ENCODE measurements at regions not wholly inside any gene's neighbourhood (a gene's known extent, or its start where the extent isn't known, plus 50 kb on each side); places are given as distances from the start of the nearest gene placed in this dataset.

- Mint-ChIP-seq H3K4me1 (ENCODE audit: low read depth, unreplicated experiment) (peaks cover 2% of the 10 kb centered on the region), H3K9me3 (ENCODE audit: unreplicated experiment) (no peaks in the 10 kb centered on the region), H3K36me3 (ENCODE audit: unreplicated experiment) (no peaks in the 10 kb centered on the region), H3K4me3 (ENCODE audit: unreplicated experiment) (no peak overlapping the region), H3K27ac (ENCODE audit: unreplicated experiment) (no peak overlapping the region), H3K27me3 (ENCODE audit: unreplicated experiment) (peaks cover 2% of the 10 kb centered on the region)
- no peak for DNase-seq
- TF ChIP-seq, protein P1, sequence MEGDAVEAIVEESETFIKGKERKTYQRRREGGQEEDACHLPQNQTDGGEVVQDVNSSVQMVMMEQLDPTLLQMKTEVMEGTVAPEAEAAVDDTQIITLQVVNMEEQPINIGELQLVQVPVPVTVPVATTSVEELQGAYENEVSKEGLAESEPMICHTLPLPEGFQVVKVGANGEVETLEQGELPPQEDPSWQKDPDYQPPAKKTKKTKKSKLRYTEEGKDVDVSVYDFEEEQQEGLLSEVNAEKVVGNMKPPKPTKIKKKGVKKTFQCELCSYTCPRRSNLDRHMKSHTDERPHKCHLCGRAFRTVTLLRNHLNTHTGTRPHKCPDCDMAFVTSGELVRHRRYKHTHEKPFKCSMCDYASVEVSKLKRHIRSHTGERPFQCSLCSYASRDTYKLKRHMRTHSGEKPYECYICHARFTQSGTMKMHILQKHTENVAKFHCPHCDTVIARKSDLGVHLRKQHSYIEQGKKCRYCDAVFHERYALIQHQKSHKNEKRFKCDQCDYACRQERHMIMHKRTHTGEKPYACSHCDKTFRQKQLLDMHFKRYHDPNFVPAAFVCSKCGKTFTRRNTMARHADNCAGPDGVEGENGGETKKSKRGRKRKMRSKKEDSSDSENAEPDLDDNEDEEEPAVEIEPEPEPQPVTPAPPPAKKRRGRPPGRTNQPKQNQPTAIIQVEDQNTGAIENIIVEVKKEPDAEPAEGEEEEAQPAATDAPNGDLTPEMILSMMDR (IDR thresholded peaks at IDR 0.05; ENCODE audit: partially characterized antibody, unreplicated experiment): no peak
Observed at GRCh38 chr9:3006851-3007250, 163.0 kb upstream of the PUM3 start.

- no peak overlapping the region for H3K4me3 Mint-ChIP-seq (ENCODE audit: unreplicated experiment)
- no peak for DNase-seq
- H3K4me1 Mint-ChIP-seq (ENCODE audit: low read depth, unreplicated experiment): peaks cover 2% of the 10 kb centered on the region
- no peak overlapping the region for H3K27ac Mint-ChIP-seq (ENCODE audit: unreplicated experiment)
- H3K36me3 Mint-ChIP-seq (ENCODE audit: unreplicated experiment): no peaks in the 10 kb centered on the region
- H3K9me3 Mint-ChIP-seq (ENCODE audit: unreplicated experiment): no peaks in the 10 kb centered on the region
- H3K27me3 Mint-ChIP-seq (ENCODE audit: unreplicated experiment): peaks cover 2% of the 10 kb centered on the region
- TF ChIP-seq, protein P1 (IDR thresholded peaks at IDR 0.05; ENCODE audit: partially characterized antibody, unreplicated experiment): no peak
Observed at GRCh38 chr9:3004572-3004971, 160.7 kb upstream of the PUM3 start.

DNA sequence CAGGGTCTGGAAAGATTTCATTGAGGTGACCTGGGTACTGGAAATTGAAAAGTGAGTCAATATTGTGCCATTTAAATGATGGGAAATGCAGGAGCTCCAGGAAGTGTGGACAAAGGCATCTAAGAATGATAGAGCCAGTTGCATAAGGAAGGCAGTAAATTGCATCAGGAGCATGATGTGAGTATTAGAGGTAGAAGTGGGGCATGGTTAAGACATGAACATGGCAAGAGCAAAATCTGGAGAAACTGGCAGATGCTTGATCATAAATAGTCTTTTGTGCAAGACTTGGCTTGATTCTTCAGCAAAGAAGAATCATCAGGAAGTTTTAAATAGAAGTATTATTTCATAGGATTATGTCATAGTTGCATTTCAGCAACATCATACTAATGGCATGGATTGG is 157.4 kb upstream of the PUM3 start:
- no peak for DNase-seq
- Mint-ChIP-seq H3K9me3 (ENCODE audit: unreplicated experiment) (no peaks in the 10 kb centered on the region), H3K36me3 (ENCODE audit: unreplicated experiment) (no peaks in the 10 kb centered on the region), H3K4me1 (ENCODE audit: low read depth, unreplicated experiment) (no peaks in the 10 kb centered on the region), H3K27me3 (ENCODE audit: unreplicated experiment) (no peaks in the 10 kb centered on the region), H3K4me3 (ENCODE audit: unreplicated experiment) (no peak overlapping the region), H3K27ac (ENCODE audit: unreplicated experiment) (no peak overlapping the region)
- TF ChIP-seq, protein P1 (IDR thresholded peaks at IDR 0.05; ENCODE audit: partially characterized antibody, unreplicated experiment): no peak

DNA sequence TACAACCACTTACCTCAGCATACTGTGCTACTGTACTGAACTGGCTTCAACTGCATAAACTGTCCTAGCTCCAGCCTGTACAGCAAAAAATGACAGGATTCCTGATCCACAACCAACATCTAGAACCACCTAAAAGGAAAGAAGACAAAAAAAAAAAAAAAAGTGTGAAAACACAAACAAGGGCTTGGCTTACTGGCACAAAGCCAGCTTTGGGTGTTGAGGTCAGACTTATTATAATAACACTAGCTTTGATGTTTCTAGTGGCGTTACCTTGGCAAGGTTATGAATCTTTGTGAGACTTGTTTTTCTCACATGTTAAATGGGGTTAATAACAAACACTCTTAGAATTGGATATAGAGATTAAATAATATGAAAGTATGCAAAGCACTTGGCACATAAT is 148.5 kb upstream of the PUM3 start:
- no peaks in the 10 kb centered on the region for H3K4me1 Mint-ChIP-seq (ENCODE audit: low read depth, unreplicated experiment)
- H3K36me3 Mint-ChIP-seq (ENCODE audit: unreplicated experiment): no peaks in the 10 kb centered on the region
- H3K27me3 Mint-ChIP-seq (ENCODE audit: unreplicated experiment): no peaks in the 10 kb centered on the region
- no peaks in the 10 kb centered on the region for H3K9me3 Mint-ChIP-seq (ENCODE audit: unreplicated experiment)
- TF ChIP-seq, protein P1 (IDR thresholded peaks at IDR 0.05; ENCODE audit: partially characterized antibody, unreplicated experiment): no peak
- no peak for DNase-seq
- H3K27ac Mint-ChIP-seq (ENCODE audit: unreplicated experiment): no peak overlapping the region
- H3K4me3 Mint-ChIP-seq (ENCODE audit: unreplicated experiment): no peak overlapping the region

DNA sequence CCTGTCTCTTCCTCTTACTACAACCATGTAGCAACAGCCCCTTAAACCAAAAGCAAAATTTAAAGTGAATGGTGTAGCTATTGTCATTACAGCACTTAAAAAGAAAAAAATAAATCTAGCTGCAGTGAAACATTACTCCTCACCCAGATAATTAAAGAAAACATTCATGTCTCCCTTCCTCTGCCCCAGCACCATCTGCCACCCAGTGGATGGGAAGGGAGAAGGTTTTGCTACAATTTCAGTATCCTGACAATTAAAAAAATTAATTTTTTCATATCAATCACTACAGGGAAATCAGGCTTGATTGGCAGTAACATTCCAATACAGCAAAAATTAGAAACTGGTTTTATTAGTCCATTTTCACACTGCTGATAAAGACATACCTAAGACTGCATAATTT is 147.4 kb upstream of the PUM3 start:
- no peaks in the 10 kb centered on the region for H3K27me3 Mint-ChIP-seq (ENCODE audit: unreplicated experiment)
- no peak overlapping the region for H3K27ac Mint-ChIP-seq (ENCODE audit: unreplicated experiment)
- no peaks in the 10 kb centered on the region for H3K36me3 Mint-ChIP-seq (ENCODE audit: unreplicated experiment)
- H3K4me1 Mint-ChIP-seq (ENCODE audit: low read depth, unreplicated experiment): no peaks in the 10 kb centered on the region
- TF ChIP-seq, protein P1 (IDR thresholded peaks at IDR 0.05; ENCODE audit: partially characterized antibody, unreplicated experiment): no peak
- no peaks in the 10 kb centered on the region for H3K9me3 Mint-ChIP-seq (ENCODE audit: unreplicated experiment)
- no peak overlapping the region for H3K4me3 Mint-ChIP-seq (ENCODE audit: unreplicated experiment)
- no peak for DNase-seq
